GM19240 (cell line): ENCODE measurements at regions not wholly inside any gene's neighbourhood (a gene's known extent, or its start where the extent isn't known, plus 50 kb on each side); places are given as distances from the start of the nearest gene placed in this dataset.
"Not testable (repeated sequence)": the region's sequence is repeated elsewhere in the genome, so short reads cannot be mapped to it uniquely, and the experiment has no call there.

Experiments used
- DNase-seq: peaks from one replicate; pipeline ENCODE4 v3.0.0; 2011; ENCODE audit warnings: low spot score; ENCODE audit not compliant: insufficient read length

- not testable (repeated sequence) for DNase-seq
Measured at GRCh38 chrX:80508083-80508482, 87.8 kb downstream of the TENT5D start.

DNA sequence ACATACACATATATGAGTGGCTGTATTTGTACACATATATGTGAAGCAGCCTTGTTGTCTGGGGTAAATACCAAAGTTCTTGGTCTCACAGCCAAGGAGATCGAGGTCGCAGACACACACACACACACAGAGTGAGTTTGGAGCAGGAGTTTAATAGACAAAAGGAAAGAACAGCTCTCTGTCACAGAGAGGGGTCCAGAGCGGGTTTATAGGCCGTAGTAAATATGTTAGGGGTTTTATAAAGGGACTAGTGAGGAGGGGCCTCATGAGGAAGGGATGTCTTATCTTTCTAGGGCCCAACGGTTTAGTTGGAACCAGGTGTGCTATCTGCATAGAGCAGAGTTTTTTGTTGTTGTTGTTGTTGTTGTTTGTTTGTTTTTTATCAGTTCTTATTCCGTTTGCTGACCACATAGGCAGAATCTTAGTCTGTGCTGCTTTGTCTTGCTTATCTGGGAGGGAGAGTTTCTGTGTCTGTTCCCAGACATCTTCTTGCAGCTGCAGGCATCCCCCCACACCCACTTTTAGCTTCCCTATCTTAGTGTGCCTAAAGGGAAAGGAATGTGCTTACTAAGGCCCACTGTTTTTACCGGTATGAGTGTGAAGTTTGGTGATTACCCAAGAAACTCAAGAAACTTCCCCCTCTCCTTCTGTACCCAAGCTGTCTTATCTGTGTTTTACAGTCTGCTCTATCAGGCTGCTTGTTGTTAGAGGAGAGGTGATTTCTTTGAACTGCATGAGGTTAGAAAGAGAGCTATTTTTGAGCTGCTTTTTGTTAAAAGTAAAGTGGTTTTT, 91.9 kb downstream of the TENT5D start:
- DNase-seq, result no peak

DNA sequence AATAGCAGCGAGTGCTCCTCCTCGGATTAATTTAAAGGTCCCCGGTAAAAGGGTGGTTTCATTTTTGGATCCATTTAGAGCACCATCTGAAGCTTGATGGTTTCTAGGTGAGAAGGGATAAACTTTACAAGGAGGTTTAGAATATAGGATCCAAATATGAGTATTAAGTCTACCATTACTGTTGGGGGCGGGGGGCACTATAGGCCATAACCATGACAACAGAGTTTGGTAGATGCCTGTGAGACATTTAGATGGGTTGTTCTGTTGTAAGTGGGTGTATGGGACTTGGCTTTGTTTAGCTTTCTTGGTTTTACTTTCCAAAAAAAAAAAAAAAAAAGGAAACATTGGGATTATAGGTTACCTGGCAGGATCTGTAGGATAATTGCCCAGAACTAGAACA, 92.7 kb downstream of the TENT5D start:
- no peak for DNase-seq

- no peak for DNase-seq
Measured at GRCh38 chrX:80513625-80514024, 93.4 kb downstream of the TENT5D start.

DNA sequence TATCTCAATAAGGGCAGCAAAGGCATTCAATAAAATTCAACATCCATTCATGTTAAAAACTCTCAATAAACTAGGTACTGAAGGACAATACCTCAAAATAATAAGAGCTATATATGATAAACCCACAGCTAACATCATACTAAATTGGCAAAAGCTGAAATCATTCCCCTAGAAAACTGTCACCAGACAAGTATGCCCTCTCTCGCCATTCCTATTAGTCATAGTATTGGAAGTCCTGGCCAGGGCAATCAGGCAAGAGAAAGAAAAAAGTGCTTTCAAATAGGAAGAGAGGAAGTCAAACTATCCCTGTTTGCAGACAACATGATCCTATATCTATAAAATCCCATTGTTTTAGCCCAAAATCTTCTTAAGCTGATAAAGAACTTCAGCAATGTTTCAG, 116.8 kb downstream of the TENT5D start:
- DNase-seq, result no peak

GRCh38 chrX:80550722-80551121, 130.5 kb downstream of the TENT5D start:
- no peak for DNase-seq

GRCh38 chrX:80556148-80556547, 135.9 kb downstream of the TENT5D start:
- DNase-seq, result no peak

GRCh38 chrX:80572636-80573035, 152.4 kb downstream of the TENT5D start:
- no peak for DNase-seq

DNA sequence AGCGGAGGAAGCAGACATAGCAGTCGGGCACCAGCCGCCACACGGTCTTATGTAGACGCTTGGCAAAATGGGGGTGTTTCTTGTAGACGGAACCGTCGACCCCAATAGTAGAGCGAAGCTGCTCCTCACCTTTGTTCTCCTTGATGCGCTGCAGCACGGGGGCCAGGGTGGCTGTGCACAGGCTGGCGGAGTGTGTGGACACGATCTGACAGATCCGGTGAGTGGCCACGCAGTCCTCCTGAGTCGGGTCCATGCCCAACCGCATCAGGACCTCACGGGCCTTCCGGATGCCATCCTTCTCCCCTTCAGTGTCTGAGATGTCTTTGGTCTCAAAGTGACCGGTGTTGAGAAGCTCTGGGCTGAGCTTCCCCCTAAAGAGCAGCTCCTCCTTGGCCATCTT, 153.0 kb downstream of the TENT5D start:
- DNase-seq, result no peak

- not testable (repeated sequence) for DNase-seq
Measured at GRCh38 chrX:80574486-80575086, 154.3 kb downstream of the TENT5D start.

DNA sequence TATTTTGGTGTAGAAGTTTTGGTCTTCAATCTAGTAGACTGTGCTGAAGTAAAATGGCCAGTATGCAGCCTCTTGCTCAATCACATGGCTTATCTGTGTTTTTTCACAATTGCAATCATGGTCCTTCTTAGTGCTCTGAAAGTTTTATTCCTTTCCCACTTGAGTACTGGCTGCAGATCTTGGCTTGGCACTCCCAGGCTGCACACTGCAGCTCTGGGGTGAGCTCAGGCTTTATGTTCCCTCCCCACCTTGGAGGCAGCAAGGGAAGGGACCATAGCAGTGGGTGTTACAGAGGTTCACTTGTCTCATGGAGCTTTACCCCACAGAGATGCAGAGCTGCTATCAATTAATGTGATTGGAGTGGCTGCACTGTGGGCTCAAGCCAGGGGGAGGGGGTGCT, 156.0 kb downstream of the TENT5D start:
- DNase-seq, result no peak

DNA sequence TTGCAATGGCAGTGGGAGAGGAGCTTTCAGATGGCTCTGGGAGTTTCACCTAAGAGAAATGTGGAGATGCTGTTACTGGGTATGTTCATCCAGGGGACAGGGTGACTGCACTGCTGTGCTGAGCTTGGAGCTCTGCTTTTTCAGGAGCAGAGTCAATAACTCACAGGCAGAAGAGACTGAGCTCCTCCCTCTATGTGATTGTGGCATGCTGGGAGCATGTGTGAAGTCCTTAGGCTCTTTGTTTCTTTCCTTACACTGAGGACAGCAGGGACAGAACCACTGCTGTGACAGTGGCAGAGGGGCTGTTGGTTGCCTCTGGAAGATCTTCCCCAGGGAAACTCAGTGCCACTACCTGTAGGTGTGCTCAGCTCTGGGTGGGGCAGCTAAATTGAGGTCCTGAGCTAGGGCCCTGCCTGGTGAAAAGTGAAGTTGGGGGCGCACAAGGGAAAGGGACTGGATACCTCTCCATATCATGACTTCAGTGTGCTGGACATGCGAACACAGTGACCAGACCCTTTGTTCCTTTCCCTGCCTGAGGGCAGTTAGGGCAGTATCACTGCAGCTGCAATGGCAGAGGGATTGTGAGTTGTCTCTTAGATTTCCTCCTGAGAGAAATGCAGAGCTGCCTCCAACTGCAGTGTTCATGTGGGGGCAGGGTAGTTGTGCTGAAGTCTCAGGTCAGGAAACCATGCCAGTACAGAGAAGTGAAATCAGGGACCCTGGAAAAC, 156.7 kb downstream of the TENT5D start:
- no peak for DNase-seq

- DNase-seq, result peak; percentile 3
Measured at GRCh38 chrX:80578517-80579105, 158.4 kb downstream of the TENT5D start.

- not testable (repeated sequence) for DNase-seq
Measured at GRCh38 chrX:80590992-80591391, 170.7 kb downstream of the TENT5D start.

GRCh38 chrX:80602036-80602860, 182.0 kb downstream of the TENT5D start:
- no peak for DNase-seq
